ENCODE measurements at regions not wholly inside any gene's neighbourhood (a gene's known extent, or its start where the extent isn't known, plus 50 kb on each side); places are given as distances from the start of the nearest gene placed in this dataset.

GRCh38 chr9:108606401-108606800 lies 249.4 kb downstream of the ACTL7B start:
- TF ChIP-seq CTCF (tag by site-specific recombination; IDR thresholded peaks at IDR 0.05), result no peak
- TF ChIP-seq ZNF211 (tag by site-specific recombination; IDR thresholded peaks at IDR 0.05; ENCODE audit: low read depth), result no peak
- no peak for TF ChIP-seq PBX3 (CRISPR knock-in tag; IDR thresholded peaks at IDR 0.05)
- no peak for TF ChIP-seq ZNF37A (tag by site-specific recombination; IDR thresholded peaks at IDR 0.05)
- TF ChIP-seq ZNF571 (tag by site-specific recombination; IDR thresholded peaks at IDR 0.05), result no peak
- TF ChIP-seq KLF9 (tag by site-specific recombination; IDR thresholded peaks at IDR 0.05; ENCODE audit: low read depth), result no peak
- no peak for TF ChIP-seq PRDM4 (tag by site-specific recombination; IDR thresholded peaks at IDR 0.05)
